ENCODE measurements at regions not wholly inside any gene's neighbourhood (a gene's known extent, or its start where the extent isn't known, plus 50 kb on each side); places are given as distances from the start of the nearest gene placed in this dataset.

DNA sequence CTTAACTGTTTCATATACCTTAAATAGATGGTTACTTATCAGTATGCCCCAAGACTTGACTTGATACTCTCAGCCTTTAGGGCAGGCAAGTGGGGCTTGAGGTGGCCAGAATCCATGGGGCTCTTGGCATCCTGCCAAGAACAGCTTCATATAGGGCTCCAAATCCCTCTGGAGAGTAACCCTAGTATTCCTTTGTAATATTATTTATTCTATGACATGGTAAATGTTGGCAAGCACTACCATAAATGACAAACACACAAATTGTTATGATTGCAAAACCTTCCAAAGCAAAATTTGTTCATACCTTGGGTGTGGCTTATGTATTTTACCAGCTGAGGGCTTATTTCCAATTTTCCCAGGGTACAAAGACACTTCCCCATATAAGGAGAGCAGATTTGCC lies 257.4 kb upstream of the TRPC7 start:
- TF ChIP-seq, protein P1, sequence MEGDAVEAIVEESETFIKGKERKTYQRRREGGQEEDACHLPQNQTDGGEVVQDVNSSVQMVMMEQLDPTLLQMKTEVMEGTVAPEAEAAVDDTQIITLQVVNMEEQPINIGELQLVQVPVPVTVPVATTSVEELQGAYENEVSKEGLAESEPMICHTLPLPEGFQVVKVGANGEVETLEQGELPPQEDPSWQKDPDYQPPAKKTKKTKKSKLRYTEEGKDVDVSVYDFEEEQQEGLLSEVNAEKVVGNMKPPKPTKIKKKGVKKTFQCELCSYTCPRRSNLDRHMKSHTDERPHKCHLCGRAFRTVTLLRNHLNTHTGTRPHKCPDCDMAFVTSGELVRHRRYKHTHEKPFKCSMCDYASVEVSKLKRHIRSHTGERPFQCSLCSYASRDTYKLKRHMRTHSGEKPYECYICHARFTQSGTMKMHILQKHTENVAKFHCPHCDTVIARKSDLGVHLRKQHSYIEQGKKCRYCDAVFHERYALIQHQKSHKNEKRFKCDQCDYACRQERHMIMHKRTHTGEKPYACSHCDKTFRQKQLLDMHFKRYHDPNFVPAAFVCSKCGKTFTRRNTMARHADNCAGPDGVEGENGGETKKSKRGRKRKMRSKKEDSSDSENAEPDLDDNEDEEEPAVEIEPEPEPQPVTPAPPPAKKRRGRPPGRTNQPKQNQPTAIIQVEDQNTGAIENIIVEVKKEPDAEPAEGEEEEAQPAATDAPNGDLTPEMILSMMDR (IDR thresholded peaks at IDR 0.05; ENCODE audit: low read depth, low read length, poor library complexity, severe bottlenecking) = no peak
- no peak for TF ChIP-seq EZH2phosphoT487 (IDR thresholded peaks at IDR 0.05; ENCODE audit: borderline replicate concordance, low read length)

Data from DOHH2 (cell line).